SKM-1 (cell line): ENCODE measurements at regions not wholly inside any gene's neighbourhood (a gene's known extent, or its start where the extent isn't known, plus 50 kb on each side); places are given as distances from the start of the nearest gene placed in this dataset.
"Not testable (repeated sequence)": the region's sequence is repeated elsewhere in the genome, so short reads cannot be mapped to it uniquely, and the experiment has no call there.

Experiments used
- DNase-seq: peaks from one replicate; lab custom pipeline; 2025; ENCODE audit not compliant: unreplicated experiment; lab: John Stamatoyannopoulos, UW

GRCh38 chr2:100736121-100736915 lies 83.6 kb upstream of the NPAS2 start:
- DNase-seq = no peak

GRCh38 chr2:100739735-100740432 lies 80.1 kb upstream of the NPAS2 start:
- DNase-seq = no peak

- no peak for DNase-seq
These were observed 78.1 kb upstream of the NPAS2 start for GRCh38 chr2:100741880-100742276.

- DNase-seq = no peak
These were observed 77.4 kb upstream of the NPAS2 start for GRCh38 chr2:100742277-100743254.

GRCh38 chr2:100743741-100744140 lies 76.2 kb upstream of the NPAS2 start:
- no peak for DNase-seq

GRCh38 chr2:100744184-100744583 lies 75.8 kb upstream of the NPAS2 start:
- no peak for DNase-seq

- no peak for DNase-seq
These were observed 75.3 kb upstream of the NPAS2 start for GRCh38 chr2:100744589-100744988.

- no peak for DNase-seq
These were observed 74.3 kb upstream of the NPAS2 start for GRCh38 chr2:100745604-100746003.

- no peak for DNase-seq
These were observed 72.4 kb upstream of the NPAS2 start for GRCh38 chr2:100747551-100747950.

DNA sequence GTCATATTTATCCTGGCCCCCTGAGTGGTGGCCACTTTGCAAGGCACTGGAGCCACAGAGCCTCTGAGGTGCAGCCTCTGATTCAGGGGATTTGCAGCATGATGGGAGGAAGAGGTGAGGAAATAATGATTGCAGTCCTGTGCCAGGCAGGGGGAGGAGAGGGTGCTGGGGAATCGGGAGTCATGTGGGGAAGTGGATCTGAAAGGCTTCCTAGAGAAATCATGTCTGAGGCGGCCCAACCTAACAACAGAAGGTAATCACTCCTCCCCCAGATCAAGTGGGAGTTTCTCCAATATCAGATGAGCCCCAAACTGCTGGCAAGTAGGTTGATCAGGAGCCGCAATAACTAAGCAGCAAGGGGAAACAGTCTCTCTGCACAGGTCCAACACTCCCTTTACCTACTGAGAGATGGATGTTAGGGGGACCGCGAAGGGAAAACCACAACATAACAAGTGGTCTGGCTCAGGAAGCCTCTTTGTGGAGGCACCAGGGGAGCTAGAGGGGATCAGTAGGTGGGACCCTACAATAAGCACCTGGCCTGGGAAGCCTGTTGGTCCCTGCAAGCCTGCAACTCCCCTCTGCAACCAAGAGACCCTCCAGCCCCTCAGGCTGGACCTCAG lies 71.8 kb upstream of the NPAS2 start:
- no peak for DNase-seq

DNA sequence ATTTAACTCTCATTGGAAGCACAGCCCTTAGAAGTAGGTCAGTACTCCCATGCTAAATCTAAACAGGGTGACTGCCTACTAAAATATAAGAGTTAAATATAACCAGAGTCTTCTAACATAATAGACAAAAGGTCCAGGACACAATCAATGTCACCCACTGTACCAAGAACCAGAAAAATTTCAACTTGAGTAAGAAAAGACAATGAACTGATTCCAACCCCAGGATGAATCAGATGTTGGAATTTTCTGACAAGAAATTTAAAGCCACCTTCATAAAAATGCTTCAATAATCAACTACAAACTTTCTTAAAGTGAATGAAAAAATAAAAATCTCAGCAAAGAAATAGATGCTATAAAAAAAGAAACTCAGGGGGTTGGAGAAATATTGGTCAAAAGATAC lies 71.3 kb upstream of the NPAS2 start:
- DNase-seq = no peak

- no peak for DNase-seq
These were observed 70.0 kb upstream of the NPAS2 start for GRCh38 chr2:100749771-100750542.

DNA sequence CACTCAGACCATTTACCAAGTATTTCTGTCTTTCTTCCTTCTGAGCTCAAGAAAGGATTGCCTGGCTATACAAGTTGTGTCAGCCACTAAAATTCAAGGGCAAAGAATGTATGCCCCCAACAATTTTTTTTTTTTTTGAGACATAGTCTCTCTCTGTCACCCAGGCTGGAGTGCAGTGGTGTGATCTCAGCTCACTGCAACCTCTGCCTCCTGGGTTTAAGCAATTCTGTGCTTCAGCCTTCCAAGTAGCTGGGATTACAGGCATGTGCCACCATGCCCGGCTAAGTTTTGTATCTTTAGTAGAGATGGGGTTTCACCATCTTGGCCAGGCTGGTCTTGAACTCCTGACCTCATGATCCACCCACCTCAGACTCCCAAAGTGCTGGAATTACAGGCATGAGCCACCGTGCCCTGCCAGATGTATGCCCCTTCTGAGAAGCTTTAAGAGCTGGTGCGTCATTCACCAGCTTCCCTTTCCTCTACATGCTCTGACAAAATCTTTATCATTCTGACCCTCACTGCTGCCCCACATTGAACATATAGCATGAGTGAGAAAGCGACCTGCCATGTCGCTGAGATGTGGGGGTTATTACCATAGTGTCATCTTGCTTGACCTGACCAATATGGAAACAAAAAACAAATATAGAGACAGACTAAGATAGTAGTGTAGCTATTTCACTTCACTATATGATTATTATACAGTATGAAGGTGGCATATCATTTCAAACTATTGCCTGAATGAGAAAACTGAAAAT lies 67.9 kb upstream of the NPAS2 start:
- not testable (repeated sequence) for DNase-seq

DNA sequence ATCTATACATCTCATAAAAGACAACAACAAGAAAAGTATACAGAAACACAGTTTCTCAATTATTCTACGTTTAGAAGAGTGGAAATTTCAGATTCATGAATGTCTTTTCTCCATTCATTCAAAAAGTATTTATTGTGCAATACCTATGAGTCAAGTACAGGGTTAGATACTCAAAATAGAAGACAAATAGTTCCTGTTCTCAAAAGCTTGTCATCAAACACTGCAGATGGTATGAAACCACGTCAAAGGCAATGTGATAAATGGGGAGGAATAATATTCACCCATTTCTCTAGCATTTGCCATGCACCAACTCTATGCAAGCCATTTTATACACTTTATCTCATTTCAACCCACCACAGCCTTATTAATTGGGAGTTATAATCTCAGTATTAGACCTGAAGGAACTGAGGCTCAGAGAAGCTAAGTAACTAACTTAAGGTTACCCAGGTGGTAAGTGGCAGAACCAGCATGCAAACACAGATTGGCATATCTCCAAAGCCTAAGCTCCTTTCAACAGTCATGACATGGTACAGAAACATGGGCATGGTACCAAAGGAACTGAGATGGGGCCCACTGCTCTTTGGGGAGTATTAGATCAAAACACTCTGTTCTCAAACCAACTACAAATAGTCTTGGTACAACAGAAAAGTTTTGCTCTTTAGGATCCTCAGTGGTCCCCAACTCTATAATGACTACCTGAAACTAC lies 67.2 kb upstream of the NPAS2 start:
- no peak for DNase-seq

GRCh38 chr2:100753444-100753843 lies 66.5 kb upstream of the NPAS2 start:
- DNase-seq = no peak

GRCh38 chr2:100753881-100754280 lies 66.1 kb upstream of the NPAS2 start:
- no peak for DNase-seq

- no peak for DNase-seq
These were observed 65.0 kb upstream of the NPAS2 start for GRCh38 chr2:100754951-100755350.

DNA sequence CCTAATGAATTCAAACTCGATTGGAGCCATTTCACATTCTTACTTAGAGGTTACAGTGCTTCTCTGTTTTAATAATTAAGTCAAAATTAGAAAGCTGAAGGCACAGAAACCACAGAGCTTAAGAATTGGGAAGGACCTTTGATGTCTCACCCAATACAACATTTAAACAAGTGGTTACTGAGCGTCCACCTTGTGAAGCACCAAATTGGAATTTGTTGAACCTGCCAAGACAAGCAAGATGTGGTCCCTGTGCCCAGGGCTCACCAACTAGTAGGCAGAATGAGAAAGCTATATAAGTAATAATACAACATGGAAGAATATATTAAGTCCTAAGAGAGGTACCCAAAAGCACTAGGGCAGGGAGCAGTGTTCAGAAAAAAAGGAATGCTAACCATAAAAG lies 64.5 kb upstream of the NPAS2 start:
- DNase-seq = no peak

GRCh38 chr2:100756704-100757103 lies 63.2 kb upstream of the NPAS2 start:
- no peak for DNase-seq
